DMS53 treated with DMSO at 0.1 percent for 48 hours (cell line): ENCODE measurements at regions not wholly inside any gene's neighbourhood (a gene's known extent, or its start where the extent isn't known, plus 50 kb on each side); places are given as distances from the start of the nearest gene placed in this dataset.
A peak's percentile ranks its signal among the peaks of the same experiment; 100 is the strongest.

Experiments used
- DNase-seq: peaks from one replicate; lab custom pipeline; 2025; ENCODE audit not compliant: unreplicated experiment; lab: John Stamatoyannopoulos, UW

DNA sequence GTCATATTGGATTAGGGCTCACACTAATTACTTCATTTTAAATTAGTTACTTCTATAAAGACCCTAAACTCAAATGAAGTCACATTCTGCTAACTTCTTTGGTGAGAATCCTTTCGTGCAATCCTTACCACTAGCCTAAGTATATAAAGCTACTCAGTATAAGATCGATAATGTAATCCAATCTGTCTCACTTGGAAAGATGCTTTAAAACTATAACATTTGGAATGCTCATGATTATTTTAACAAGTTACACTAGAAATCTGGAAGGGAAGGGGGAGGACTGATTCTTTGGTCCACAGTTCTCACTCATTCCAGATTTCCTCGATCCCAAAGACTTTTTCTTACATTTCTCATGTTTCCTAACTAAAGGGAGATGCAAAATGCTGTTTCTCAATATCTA lies 336.4 kb upstream of the SLIT2 start:
- no peak for DNase-seq

DNA sequence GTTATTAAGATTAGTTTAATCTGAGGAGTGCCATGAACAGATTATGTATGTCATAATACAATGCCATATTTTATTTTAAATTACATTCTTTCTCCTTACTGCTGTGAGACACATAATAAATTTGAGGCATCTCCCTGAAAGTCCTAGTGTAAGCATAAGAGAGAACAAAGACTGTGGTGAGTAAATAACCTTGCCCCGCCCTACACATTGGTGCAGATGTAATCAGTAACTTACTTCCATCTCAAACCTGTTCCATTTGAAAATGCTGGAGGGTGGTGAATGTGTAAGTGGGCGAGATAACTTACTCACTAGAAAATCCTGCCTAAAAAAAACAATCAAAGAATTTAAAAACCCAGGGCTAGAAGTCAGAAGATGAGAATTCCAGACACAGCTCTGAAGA lies 338.1 kb upstream of the SLIT2 start:
- no peak for DNase-seq

DNA sequence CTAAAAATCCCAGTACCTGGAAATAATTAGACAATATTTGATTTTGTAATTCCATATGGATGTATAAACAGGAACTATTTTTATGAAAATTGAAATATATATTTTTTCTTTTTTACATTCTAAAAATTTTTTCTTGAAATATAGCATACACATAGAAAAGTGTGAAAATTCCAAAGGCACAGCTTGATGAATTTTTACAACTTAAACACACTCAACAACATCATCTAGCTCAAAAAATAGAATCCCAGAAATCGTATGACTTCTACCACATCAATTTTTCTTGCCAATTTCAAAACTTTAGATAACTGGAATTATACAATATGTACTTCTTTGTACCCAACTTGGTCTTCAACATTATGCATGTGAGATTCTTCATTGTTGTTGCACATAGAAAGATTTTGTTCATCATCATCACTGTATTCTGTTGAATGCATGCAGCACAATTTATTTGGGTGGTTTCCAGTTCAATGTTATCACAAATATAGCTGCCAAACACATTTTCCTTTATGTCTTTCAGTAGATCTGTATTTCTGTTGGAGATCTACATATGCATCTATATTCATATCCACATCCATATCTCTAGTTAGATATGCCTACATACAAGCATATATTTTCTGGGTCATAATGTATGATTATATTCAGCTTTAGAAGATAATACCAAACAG lies 340.7 kb upstream of the SLIT2 start:
- no peak for DNase-seq

DNA sequence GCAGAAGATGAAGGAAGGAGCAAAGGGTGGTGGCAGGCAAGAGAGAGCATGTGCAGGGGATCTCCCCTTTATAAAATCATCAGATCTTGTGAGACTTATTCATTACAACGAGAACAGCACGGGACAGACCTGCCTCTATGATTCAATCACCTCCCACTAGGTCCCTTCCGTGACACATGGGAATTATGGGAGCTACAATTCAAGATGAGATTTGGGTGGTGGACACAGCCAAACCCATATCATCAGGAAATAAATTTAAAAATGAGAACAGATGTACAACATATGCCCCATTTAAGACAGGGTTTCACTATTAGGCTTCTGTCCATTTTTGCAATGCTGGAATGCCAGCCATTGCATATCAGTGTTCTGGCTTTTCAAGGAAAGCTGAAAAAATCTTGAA lies 346.7 kb upstream of the SLIT2 start:
- DNase-seq, result no peak

GRCh38 chr4:19888587-19888986 lies 363.1 kb upstream of the SLIT2 start:
- DNase-seq, result no peak

DNA sequence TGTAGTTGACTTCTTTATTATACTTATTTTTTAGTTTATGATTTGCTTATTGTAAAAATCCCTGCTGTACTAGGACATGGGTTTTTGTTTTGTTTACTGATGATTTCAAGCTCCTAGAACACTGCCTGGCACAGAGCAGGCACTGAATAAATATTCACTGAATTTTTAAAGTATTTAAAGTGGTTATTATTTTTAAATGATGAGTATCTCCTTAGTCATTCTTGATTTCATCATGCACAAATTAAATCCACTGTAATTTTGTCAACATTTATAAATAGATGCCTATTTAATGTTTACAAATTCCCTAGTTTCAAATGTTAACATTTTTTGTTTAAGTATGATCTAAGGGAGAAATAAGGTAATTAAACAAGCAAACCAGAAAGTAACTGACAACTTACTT lies 367.9 kb upstream of the SLIT2 start:
- DNase-seq, result no peak

DNA sequence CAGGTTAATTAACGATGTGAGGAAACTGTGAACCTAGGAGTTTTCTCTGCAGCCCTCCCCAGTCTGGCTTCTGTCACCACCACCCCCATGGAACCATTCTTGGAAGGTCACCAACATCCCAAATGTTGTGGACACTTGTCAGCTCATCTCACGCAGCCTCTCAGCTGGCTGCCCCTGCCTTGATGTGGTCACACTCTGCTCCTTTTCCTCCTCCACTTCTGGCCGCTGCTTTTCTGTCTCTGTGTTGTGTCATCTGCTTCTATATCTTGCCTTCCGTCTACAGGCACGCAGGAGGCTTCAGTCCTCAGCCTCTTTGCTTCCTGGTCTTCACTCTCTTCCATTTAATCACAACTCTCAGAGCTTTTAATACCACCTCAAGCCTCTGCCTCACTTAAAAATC lies 371.5 kb upstream of the SLIT2 start:
- no peak for DNase-seq

DNA sequence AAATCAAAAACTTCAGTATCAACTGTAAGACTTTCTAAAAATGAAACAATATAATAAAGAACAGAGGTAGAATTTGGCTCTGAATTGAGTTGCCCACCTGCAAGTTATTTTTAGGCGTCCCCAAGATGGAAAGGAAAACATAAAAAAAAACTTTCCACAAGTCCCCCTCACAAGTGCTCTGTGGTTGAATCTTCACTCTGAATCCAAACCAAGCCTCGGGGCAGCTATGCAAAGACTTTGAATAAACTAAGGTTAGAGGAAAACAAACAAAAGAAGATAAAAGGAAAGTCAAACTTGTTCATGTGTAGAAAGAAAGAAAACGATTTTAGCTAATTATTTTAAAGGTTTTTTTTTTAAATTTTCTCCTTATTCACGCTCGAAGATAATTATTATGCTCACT lies 372.4 kb upstream of the SLIT2 start:
- DNase-seq, result no peak

DNA sequence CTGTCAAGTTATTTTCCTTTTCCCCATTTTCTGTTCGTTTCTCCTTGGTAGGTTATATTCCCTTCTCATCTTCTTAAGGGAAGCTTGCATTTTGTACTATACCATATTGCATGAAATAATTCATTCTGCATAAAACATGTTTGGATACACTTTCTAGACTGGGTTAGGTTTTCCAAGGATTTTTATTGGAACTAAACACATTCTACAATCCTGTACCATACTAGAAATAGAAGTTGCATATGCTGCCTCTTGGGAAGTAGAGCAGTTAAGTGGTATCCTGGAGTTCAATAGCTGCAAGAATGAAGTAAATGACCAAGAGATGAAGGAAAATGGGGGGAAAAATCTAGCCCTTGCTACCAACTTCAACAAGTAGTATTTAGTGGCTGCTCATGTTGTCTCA lies 393.7 kb upstream of the SLIT2 start:
- DNase-seq, result no peak

DNA sequence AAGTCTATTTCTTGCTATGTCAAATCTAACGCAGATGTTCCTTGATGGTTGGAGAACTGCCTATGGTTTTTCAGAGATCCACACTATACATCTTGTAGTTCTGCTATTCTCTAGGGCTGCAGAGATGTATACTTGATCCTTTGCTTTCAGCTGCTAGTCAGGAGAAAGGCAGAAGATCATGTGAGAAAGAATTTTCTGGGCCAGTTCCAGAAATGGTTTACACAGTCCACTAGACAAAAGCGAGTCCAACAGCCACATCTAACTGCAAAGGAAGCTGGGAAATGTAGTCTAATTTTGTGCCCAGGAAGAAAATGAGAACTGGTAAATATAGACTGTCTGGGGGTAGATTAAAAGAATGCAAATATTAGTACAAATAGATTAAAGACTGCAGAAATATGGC lies 394.3 kb upstream of the SLIT2 start:
- peak; percentile 25 for DNase-seq

DNA sequence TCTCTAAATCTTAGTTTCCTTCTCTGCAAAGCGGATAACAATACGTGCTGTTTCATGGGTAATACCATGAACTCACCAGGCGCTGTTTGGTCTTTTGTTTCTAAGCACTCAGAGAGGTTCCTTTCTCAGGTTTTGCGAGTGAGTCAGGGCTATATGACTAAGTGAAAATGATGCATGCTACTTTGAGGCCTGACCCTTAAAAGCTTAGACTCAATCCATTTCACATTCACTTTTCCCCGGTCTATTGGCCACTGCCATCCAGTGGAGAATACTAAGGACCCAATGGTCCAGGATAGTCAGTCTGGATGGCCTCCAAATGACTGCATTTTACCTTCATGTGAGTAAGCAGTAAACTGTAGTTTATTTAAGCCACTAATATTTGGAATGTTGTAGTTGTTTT lies 400.8 kb upstream of the SLIT2 start:
- DNase-seq, result no peak

DNA sequence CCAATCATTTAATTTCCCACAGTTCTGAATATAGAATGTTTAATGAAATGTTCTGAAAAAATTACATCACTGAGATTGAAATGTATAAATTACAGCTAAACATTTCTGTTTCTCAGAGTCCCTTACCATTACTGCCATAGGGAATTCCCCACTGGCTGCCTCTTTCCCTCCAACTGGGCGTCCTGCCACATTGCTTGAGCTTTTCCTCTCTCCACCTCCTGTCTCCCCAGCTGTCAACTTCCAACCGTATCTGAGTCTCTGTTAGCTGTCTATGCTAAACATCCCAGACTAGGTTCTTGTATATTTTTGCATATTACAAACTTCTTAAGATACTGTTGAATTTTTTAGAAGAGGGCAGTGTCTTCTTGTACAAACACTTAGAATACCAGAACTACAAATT lies 407.3 kb upstream of the SLIT2 start:
- DNase-seq, result no peak

- DNase-seq, result no peak
Observed at GRCh38 chr4:19842471-19842870, 409.2 kb upstream of the SLIT2 start.

GRCh38 chr4:19838858-19839257 lies 412.8 kb upstream of the SLIT2 start:
- no peak for DNase-seq

- no peak for DNase-seq
Observed at GRCh38 chr4:19835429-19835828, 416.3 kb upstream of the SLIT2 start.

GRCh38 chr4:19832411-19832810 lies 419.3 kb upstream of the SLIT2 start:
- no peak for DNase-seq

DNA sequence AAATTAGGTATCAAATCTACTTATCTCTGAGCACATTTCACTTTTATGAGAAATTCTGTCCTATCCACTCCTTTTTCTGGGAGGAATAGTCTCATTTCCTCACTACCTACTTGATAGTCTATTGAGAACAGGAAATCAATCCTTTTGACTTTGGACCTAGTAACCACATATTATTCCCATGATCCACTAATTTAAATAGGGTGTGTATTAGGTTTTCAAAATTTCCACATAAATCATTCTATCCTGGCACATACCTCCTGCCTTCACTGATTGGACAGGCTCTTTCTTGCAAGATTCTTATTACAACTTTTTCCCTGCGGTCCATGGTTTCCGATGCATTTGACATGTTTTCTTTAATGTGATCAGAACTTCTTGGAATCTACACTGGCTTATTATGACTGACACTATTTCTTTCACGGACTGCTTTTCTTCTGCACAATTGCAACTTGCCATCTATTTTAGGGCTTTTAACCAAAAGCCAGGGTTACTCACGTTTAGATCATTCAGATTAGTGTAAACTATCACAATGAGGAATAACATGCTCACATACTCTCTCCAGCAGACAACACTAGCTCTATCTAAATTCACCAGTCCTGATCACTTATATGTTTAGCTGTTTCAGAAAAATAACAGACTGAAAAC lies 419.9 kb upstream of the SLIT2 start:
- DNase-seq, result no peak

DNA sequence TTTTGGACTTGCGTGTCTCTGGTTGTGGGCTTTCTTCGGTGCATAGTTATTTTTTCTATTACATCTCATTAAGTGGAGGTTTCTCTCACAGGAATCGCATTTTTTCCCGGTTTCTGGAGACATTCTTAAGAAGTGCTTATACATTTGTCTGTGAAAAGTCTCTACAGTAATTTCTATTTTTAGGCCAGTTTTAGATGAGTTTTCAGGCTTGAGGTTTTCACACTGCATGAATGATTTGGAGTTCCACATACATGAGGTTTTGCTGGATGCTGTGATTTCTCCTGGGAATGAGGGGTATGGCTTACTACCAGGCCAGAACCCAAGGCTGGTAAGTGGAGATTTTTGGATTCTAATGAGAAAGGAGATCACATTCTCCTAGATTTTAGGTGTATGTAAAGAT lies 422.6 kb upstream of the SLIT2 start:
- no peak for DNase-seq

- DNase-seq, result no peak
Observed at GRCh38 chr4:19823781-19824180, 427.9 kb upstream of the SLIT2 start.

- DNase-seq, result no peak
Observed at GRCh38 chr4:19819737-19820136, 432.0 kb upstream of the SLIT2 start.

GRCh38 chr4:19809989-19810388 lies 441.7 kb upstream of the SLIT2 start:
- peak; percentile 23 for DNase-seq

GRCh38 chr4:19807505-19807904 lies 444.2 kb upstream of the SLIT2 start:
- peak; percentile 3 for DNase-seq

- no peak for DNase-seq
Observed at GRCh38 chr4:19806865-19807264, 444.8 kb upstream of the SLIT2 start.
